OCI-LY7 (cell line): ENCODE measurements at regions not wholly inside any gene's neighbourhood (a gene's known extent, or its start where the extent isn't known, plus 50 kb on each side); places are given as distances from the start of the nearest gene placed in this dataset.

ENCODE experiments used
- BruUV-seq: library from RNA; stranded (reverse); fragments of 400-500 nt; replicated peaks from 2 replicates; lab custom pipeline; 2021; lab: Mats Ljungman, UMichigan
- CTCF ChIA-PET: fragments of 300-600 bp; sonication (Branson Sonifier 250); formaldehyde crosslinking; loops from one replicate; lab custom pipeline; 2022; ENCODE audit warnings: antibody characterized with exemption; ENCODE audit not compliant: unreplicated experiment; lab: Charles Lee
- POLR2A ChIA-PET: fragments of 300-600 bp; sonication (Branson Sonifier 250); formaldehyde crosslinking; loops from one replicate; lab custom pipeline; 2022; ENCODE audit warnings: antibody characterized with exemption; lab: Charles Lee
- DNase-seq: peaks from one replicate; pipeline ENCODE4 v3.0.0-alpha.2; 2015; ENCODE audit warnings: low spot score
- H2AFZ ChIP-seq: fragments of 200-600 bp; sonication (generic), shearing (Covaris generic); 2 replicates; pipeline ENCODE4 v1.6.1; 2014; ENCODE audit warnings: mild to moderate bottlenecking, antibody characterized with exemption, low read length, moderate library complexity
- H3K27ac ChIP-seq: fragments of 200-600 bp; sonication (generic); 2 replicates; pipeline ENCODE4 v1.5.1; 2014; ENCODE audit warnings: mixed run types, low read depth, mild to moderate bottlenecking, moderate library complexity, low read length, inconsistent platforms; ENCODE audit not compliant: poor library complexity, severe bottlenecking
- H3K36me3 ChIP-seq: fragments of 200-600 bp; sonication (generic); 2 replicates; pipeline ENCODE4 v1.6.1; 2014; ENCODE audit warnings: mild to moderate bottlenecking, antibody characterized with exemption, low read length, moderate library complexity, mixed read lengths; ENCODE audit not compliant: insufficient read depth
- H3K4me1 ChIP-seq: fragments of 200-600 bp; sonication (generic); 2 replicates; pipeline ENCODE4 v1.5.1; 2014; ENCODE audit warnings: mild to moderate bottlenecking, low read length; ENCODE audit not compliant: insufficient read depth, poor library complexity, severe bottlenecking
- H3K4me2 ChIP-seq: fragments of 200-600 bp; sonication (generic); 2 replicates; pipeline ENCODE4 v1.6.1; 2014; ENCODE audit warnings: mild to moderate bottlenecking, low read length
- H3K4me3 ChIP-seq: fragments of 200-600 bp; sonication (generic); 2 replicates; pipeline ENCODE4 v1.5.1; 2014; ENCODE audit warnings: mild to moderate bottlenecking, low read depth, low read length; ENCODE audit not compliant: poor library complexity, severe bottlenecking
- H3K79me2 ChIP-seq: fragments of 200-600 bp; sonication (generic); 2 replicates; pipeline ENCODE4 v1.6.1; 2016; ENCODE audit warnings: low read depth, mild to moderate bottlenecking, low read length, moderate library complexity, mixed read lengths; ENCODE audit not compliant: insufficient read depth
- H3K9me2 ChIP-seq: fragments of 200-600 bp; sonication (generic); 2 replicates; pipeline ENCODE4 v1.6.1; 2016; ENCODE audit warnings: mild to moderate bottlenecking, low read length, mixed read lengths; ENCODE audit not compliant: insufficient read depth
- H3K9me3 ChIP-seq: fragments of 200-600 bp; sonication (generic); 2 replicates; pipeline ENCODE4 v1.6.1; 2014; ENCODE audit warnings: mild to moderate bottlenecking, mixed run types, low read length, mixed read lengths
- H4K20me1 ChIP-seq: fragments of 200-600 bp; sonication (generic); 2 replicates; pipeline ENCODE4 v1.6.1; 2014; ENCODE audit warnings: mild to moderate bottlenecking, antibody characterized with exemption, low read length, moderate library complexity, mixed read lengths; ENCODE audit not compliant: insufficient read depth
- CTCF ChIP-seq: fragments of 200-600 bp; sonication (generic); conservative IDR thresholded peaks from 2 replicates; pipeline ENCODE4 v1.5.1; 2014; ENCODE audit warnings: mild to moderate bottlenecking, antibody characterized with exemption, low read length, moderate library complexity, mixed read lengths
- EZH2phosphoT487 ChIP-seq: fragments of 200-600 bp; sonication (generic); IDR thresholded peaks from 2 replicates; pipeline ENCODE4 v1.6.1; 2018; ENCODE audit warnings: low read depth, borderline replicate concordance, mild to moderate bottlenecking, mixed run types, antibody characterized with exemption, low read length, moderate library complexity, mixed read lengths
- intact Hi-C: fragments of 100-400 bp; cut with micrococcal nuclease; formaldehyde crosslinking; loops from one replicate; pipeline ENCODE4 v1.10.0; 2022; ENCODE audit not compliant: unreplicated experiment

GRCh38 chr6:84456803-84457202 is 229.4 kb upstream of the CEP162 start:
- Histone ChIP-seq H3K79me2 (no peaks in the 10 kb centered on the region), H3K4me3 (no peak overlapping the region), H3K4me2 (no peak overlapping the region), H3K36me3 (no peaks in the 10 kb centered on the region), H3K9me2 (no peaks in the 10 kb centered on the region), H4K20me1 (no peaks in the 10 kb centered on the region), H2AFZ (no peak overlapping the region), H3K27ac (no peak overlapping the region), H3K4me1 (no peaks in the 10 kb centered on the region), H3K9me3 (no peaks in the 10 kb centered on the region)
- no peak for DNase-seq
- ChIA-PET CTCF (no interaction called here), POLR2A (interaction anchor here (0.8 kb wide), 1 partner anchor 11 kb away, joined by 3 read pairs; no protein-coding TSS in a partner anchor)
- BruUV-seq = no TSS peak
- intact Hi-C loops = no loop called here
- TF ChIP-seq CTCF (no peak), EZH2phosphoT487 (no peak)

- H3K4me1 ChIP-seq = no peaks in the 10 kb centered on the region
- no peaks in the 10 kb centered on the region for H4K20me1 ChIP-seq
- POLR2A ChIA-PET = no interaction called here
- CTCF ChIA-PET = no interaction called here
- no peak for TF ChIP-seq EZH2phosphoT487
- TF ChIP-seq CTCF = no peak
- no peak overlapping the region for H2AFZ ChIP-seq
- H3K9me2 ChIP-seq = no peaks in the 10 kb centered on the region
- H3K9me3 ChIP-seq = no peaks in the 10 kb centered on the region
- BruUV-seq = no TSS peak
- H3K79me2 ChIP-seq = no peaks in the 10 kb centered on the region
- DNase-seq = no peak
- H3K4me2 ChIP-seq = no peak overlapping the region
- H3K36me3 ChIP-seq = no peaks in the 10 kb centered on the region
- H3K27ac ChIP-seq = no peak overlapping the region
- no peak overlapping the region for H3K4me3 ChIP-seq
- intact Hi-C loops = no loop called here
Measured at GRCh38 chr6:84455511-84456029, 228.1 kb upstream of the CEP162 start.

DNA sequence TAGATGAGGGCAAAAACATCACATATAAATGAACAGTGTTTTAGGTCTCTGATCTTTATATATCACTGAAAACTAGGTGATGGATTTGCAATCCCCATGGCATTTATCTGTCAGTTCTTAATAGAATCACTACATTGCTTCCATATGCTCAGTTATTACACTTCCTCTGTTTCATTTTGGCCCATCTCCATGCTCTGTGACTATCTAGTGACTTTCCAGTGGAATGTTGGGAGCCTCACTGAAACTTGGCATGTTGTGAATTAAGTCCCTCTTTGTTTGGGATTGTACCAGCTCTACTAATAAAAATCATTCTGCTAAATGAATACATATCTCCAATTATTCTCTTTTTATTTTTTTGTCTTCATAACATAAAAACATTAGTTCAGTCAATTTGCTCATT is 226.1 kb upstream of the CEP162 start:
- Histone ChIP-seq H3K79me2 (no peaks in the 10 kb centered on the region), H3K4me1 (no peaks in the 10 kb centered on the region), H3K4me2 (no peak overlapping the region), H2AFZ (no peak overlapping the region), H3K36me3 (no peaks in the 10 kb centered on the region), H3K27ac (no peak overlapping the region), H4K20me1 (no peaks in the 10 kb centered on the region), H3K4me3 (no peak overlapping the region), H3K9me2 (no peaks in the 10 kb centered on the region), H3K9me3 (no peaks in the 10 kb centered on the region)
- POLR2A ChIA-PET = no interaction called here
- CTCF ChIA-PET = no interaction called here
- TF ChIP-seq EZH2phosphoT487 = no peak
- TF ChIP-seq CTCF = no peak
- BruUV-seq = no TSS peak
- intact Hi-C loops = no loop called here
- DNase-seq = no peak
